Neural crest cell (in vitro differentiated cells): ENCODE measurements at regions not wholly inside any gene's neighbourhood (a gene's known extent, or its start where the extent isn't known, plus 50 kb on each side); places are given as distances from the start of the nearest gene placed in this dataset.

Source experiments
- DNase-seq: peaks from one replicate; pipeline ENCODE4 v3.0.0; 2021; ENCODE audit warnings: low read depth, mixed read lengths, low spot score
- H3K27ac Mint-ChIP-seq: one replicate; pipeline ENCODE4 v1.8.0; 2021; ENCODE audit warnings: mild to moderate bottlenecking, mixed read lengths; ENCODE audit not compliant: unreplicated experiment
- H3K27me3 Mint-ChIP-seq: 2 replicates; pipeline ENCODE4 v1.8.0; 2021; ENCODE audit warnings: low read depth, mild to moderate bottlenecking, mixed read lengths
- H3K36me3 Mint-ChIP-seq: 2 replicates; pipeline ENCODE4 v1.8.0; 2021; ENCODE audit warnings: low read depth, mild to moderate bottlenecking, mixed read lengths
- H3K4me1 Mint-ChIP-seq: 2 replicates; pipeline ENCODE4 v1.8.0; 2021; ENCODE audit warnings: mixed read lengths
- H3K4me3 Mint-ChIP-seq: one replicate; pipeline ENCODE4 v1.8.0; 2021; ENCODE audit warnings: mild to moderate bottlenecking, mixed read lengths
- H3K9me3 Mint-ChIP-seq: 2 replicates; pipeline ENCODE4 v1.8.0; 2021; ENCODE audit warnings: mixed read lengths
- CTCF ChIP-seq: fragments of 200-600 bp; sonication (generic); conservative IDR thresholded peaks from 2 replicates; pipeline ENCODE4 v1.5.0; 2021; ENCODE audit warnings: antibody characterized with exemption, mild to moderate bottlenecking

GRCh38 chr4:184293552-184293951, 75.9 kb upstream of the ENPP6 start:
- Mint-ChIP-seq H3K27ac (no peak overlapping the region), H3K36me3 (no peaks in the 10 kb centered on the region), H3K27me3 (no peaks in the 10 kb centered on the region), H3K4me3 (no peak overlapping the region), H3K9me3 (no peaks in the 10 kb centered on the region), H3K4me1 (peaks cover 14% of the 10 kb centered on the region)
- DNase-seq: no peak
- TF ChIP-seq CTCF: no peak

GRCh38 chr4:184292877-184293276, 75.2 kb upstream of the ENPP6 start:
- Mint-ChIP-seq H3K27ac (no peak overlapping the region), H3K9me3 (no peaks in the 10 kb centered on the region), H3K4me1 (peaks cover 14% of the 10 kb centered on the region), H3K27me3 (no peaks in the 10 kb centered on the region), H3K4me3 (no peak overlapping the region), H3K36me3 (no peaks in the 10 kb centered on the region)
- no peak for TF ChIP-seq CTCF
- no peak for DNase-seq

- peaks cover 17% of the 10 kb centered on the region for H3K4me1 Mint-ChIP-seq
- H3K4me3 Mint-ChIP-seq: no peak overlapping the region
- no peak for DNase-seq
- no peaks in the 10 kb centered on the region for H3K36me3 Mint-ChIP-seq
- H3K27ac Mint-ChIP-seq: no peak overlapping the region
- TF ChIP-seq CTCF: no peak
- H3K27me3 Mint-ChIP-seq: no peaks in the 10 kb centered on the region
- no peaks in the 10 kb centered on the region for H3K9me3 Mint-ChIP-seq
Measured at GRCh38 chr4:184292465-184292867, 74.8 kb upstream of the ENPP6 start.

GRCh38 chr4:184289179-184289535, 71.5 kb upstream of the ENPP6 start:
- Mint-ChIP-seq H3K27ac (no peak overlapping the region), H3K4me1 (peaks cover 14% of the 10 kb centered on the region), H3K27me3 (no peaks in the 10 kb centered on the region), H3K36me3 (no peaks in the 10 kb centered on the region), H3K4me3 (no peak overlapping the region), H3K9me3 (no peaks in the 10 kb centered on the region)
- no peak for TF ChIP-seq CTCF
- DNase-seq: no peak

- no peaks in the 10 kb centered on the region for H3K27me3 Mint-ChIP-seq
- no peak overlapping the region for H3K4me3 Mint-ChIP-seq
- no peak for DNase-seq
- TF ChIP-seq CTCF: no peak
- peaks cover 15% of the 10 kb centered on the region for H3K4me1 Mint-ChIP-seq
- H3K9me3 Mint-ChIP-seq: no peaks in the 10 kb centered on the region
- H3K27ac Mint-ChIP-seq: no peak overlapping the region
- no peaks in the 10 kb centered on the region for H3K36me3 Mint-ChIP-seq
Measured at GRCh38 chr4:184288451-184289178, 70.9 kb upstream of the ENPP6 start.
